OCI-LY1 (cell line): ENCODE measurements at regions not wholly inside any gene's neighbourhood (a gene's known extent, or its start where the extent isn't known, plus 50 kb on each side); places are given as distances from the start of the nearest gene placed in this dataset.

Source experiments
- H2AFZ ChIP-seq: fragments of 200-600 bp; sonication (generic), shearing (Covaris generic); 2 replicates; pipeline ENCODE4 v1.6.0; 2014; ENCODE audit warnings: antibody characterized with exemption, mild to moderate bottlenecking, low read length
- H3F3A ChIP-seq: fragments of 200-600 bp; sonication (generic), shearing (Covaris generic); 2 replicates; pipeline ENCODE4 v1.6.0; 2014; ENCODE audit warnings: mild to moderate bottlenecking, antibody characterized with exemption, low read length, moderate library complexity; ENCODE audit not compliant: insufficient read depth
- H3K27ac ChIP-seq: fragments of 200-600 bp; sonication (generic); 2 replicates; pipeline ENCODE4 v1.5.1; 2014; ENCODE audit warnings: low read length, mixed run types, mild to moderate bottlenecking, low read depth; ENCODE audit not compliant: poor library complexity, severe bottlenecking
- H3K27me3 ChIP-seq: fragments of 200-600 bp; sonication (generic); 2 replicates; pipeline ENCODE4 v1.6.0; 2014; ENCODE audit warnings: antibody characterized with exemption, mild to moderate bottlenecking, low read length, moderate library complexity; ENCODE audit not compliant: insufficient read depth
- H3K36me3 ChIP-seq: fragments of 200-600 bp; sonication (generic); 2 replicates; pipeline ENCODE4 v1.6.1; 2014; ENCODE audit warnings: mild to moderate bottlenecking, antibody characterized with exemption, low read length, moderate library complexity, mixed read lengths; ENCODE audit not compliant: insufficient read depth
- H3K4me1 ChIP-seq: fragments of 200-600 bp; sonication (generic); 2 replicates; pipeline ENCODE4 v1.5.1; 2014; ENCODE audit warnings: mild to moderate bottlenecking, low read length, moderate library complexity; ENCODE audit not compliant: insufficient read depth, severe bottlenecking
- H3K4me2 ChIP-seq: fragments of 200-600 bp; sonication (generic), shearing (Covaris generic); 2 replicates; pipeline ENCODE4 v1.6.1; 2014; ENCODE audit warnings: low read length
- H3K4me3 ChIP-seq: fragments of 200-600 bp; sonication (generic); 2 replicates; pipeline ENCODE4 v1.5.1; 2014; ENCODE audit warnings: low read length, low read depth, mild to moderate bottlenecking, mixed read lengths; ENCODE audit not compliant: poor library complexity, severe bottlenecking
- H3K79me2 ChIP-seq: fragments of 200-600 bp; shearing (Covaris generic); 2 replicates; pipeline ENCODE4 v1.6.1; 2016; ENCODE audit warnings: mixed run types, low read length, mixed read lengths; ENCODE audit not compliant: insufficient read depth
- H3K9ac ChIP-seq: fragments of 200-600 bp; sonication (generic), shearing (Covaris generic); 2 replicates; pipeline ENCODE4 v1.6.1; 2014; ENCODE audit warnings: mild to moderate bottlenecking, low read length, mixed read lengths
- H3K9me2 ChIP-seq: fragments of 200-600 bp; sonication (generic), shearing (Covaris generic); 2 replicates; pipeline ENCODE4 v1.6.1; 2014; ENCODE audit warnings: low read depth, mild to moderate bottlenecking, low read length, mixed read lengths
- H3K9me3 ChIP-seq: fragments of 200-600 bp; shearing (Covaris generic); 2 replicates; pipeline ENCODE4 v1.6.1; 2014; ENCODE audit warnings: low read length, mixed read lengths
- H4K20me1 ChIP-seq: fragments of 200-600 bp; sonication (generic), shearing (Covaris generic); 2 replicates; pipeline ENCODE4 v1.6.0; 2016; ENCODE audit warnings: mild to moderate bottlenecking, low read length; ENCODE audit not compliant: insufficient read depth
- CTCF ChIP-seq: fragments of 200-600 bp; sonication (generic), shearing (Covaris generic); IDR thresholded peaks from 2 replicates; pipeline ENCODE4 v1.5.1; 2017; ENCODE audit warnings: mild to moderate bottlenecking, antibody characterized with exemption, low read length, moderate library complexity, mixed read lengths
- EZH2 ChIP-seq: fragments of 200-600 bp; sonication (generic), shearing (Covaris generic); IDR thresholded peaks from 2 replicates; pipeline ENCODE4 v1.8.0; 2017; ENCODE audit warnings: borderline replicate concordance, mixed run types, mild to moderate bottlenecking, antibody characterized with exemption, low read length, moderate library complexity, mixed read lengths

GRCh38 chr2:192373221-192373620, 178.5 kb upstream of the TMEFF2 start:
- no peak overlapping the region for H3K9ac ChIP-seq
- H3K27ac ChIP-seq: no peak overlapping the region
- H3K9me2 ChIP-seq: no peaks in the 10 kb centered on the region
- no peaks in the 10 kb centered on the region for H3F3A ChIP-seq
- no peaks in the 10 kb centered on the region for H3K27me3 ChIP-seq
- H3K4me1 ChIP-seq: no peaks in the 10 kb centered on the region
- TF ChIP-seq CTCF (no peak), EZH2 (no peak)
- H3K79me2 ChIP-seq: no peaks in the 10 kb centered on the region
- no peaks in the 10 kb centered on the region for H3K36me3 ChIP-seq
- no peaks in the 10 kb centered on the region for H3K9me3 ChIP-seq
- no peaks in the 10 kb centered on the region for H4K20me1 ChIP-seq
- no peak overlapping the region for H3K4me2 ChIP-seq
- no peak overlapping the region for H3K4me3 ChIP-seq
- no peak overlapping the region; the same call in 1 of the 2 replicates for H2AFZ ChIP-seq

GRCh38 chr2:192369969-192370368, 175.2 kb upstream of the TMEFF2 start:
- Histone ChIP-seq H3K79me2 (no peaks in the 10 kb centered on the region), H3K4me3 (no peak overlapping the region), H3K9ac (no peak overlapping the region), H3K9me3 (no peaks in the 10 kb centered on the region), H3K4me1 (no peaks in the 10 kb centered on the region), H3K9me2 (no peaks in the 10 kb centered on the region), H3K27me3 (no peaks in the 10 kb centered on the region), H4K20me1 (no peaks in the 10 kb centered on the region), H2AFZ (no peak overlapping the region), H3K4me2 (no peak overlapping the region), H3F3A (no peaks in the 10 kb centered on the region), H3K27ac (no peak overlapping the region), H3K36me3 (no peaks in the 10 kb centered on the region)
- TF ChIP-seq EZH2 (no peak), CTCF (no peak)

GRCh38 chr2:192357217-192357616, 162.5 kb upstream of the TMEFF2 start:
- Histone ChIP-seq H4K20me1 (no peaks in the 10 kb centered on the region), H3K4me2 (no peak overlapping the region), H3K36me3 (no peaks in the 10 kb centered on the region), H3K27ac (no peak overlapping the region), H3K9me2 (no peaks in the 10 kb centered on the region), H3K4me3 (no peak overlapping the region), H3K79me2 (no peaks in the 10 kb centered on the region), H2AFZ (no peak overlapping the region), H3K4me1 (no peaks in the 10 kb centered on the region), H3K9me3 (no peaks in the 10 kb centered on the region), H3F3A (no peaks in the 10 kb centered on the region), H3K9ac (no peak overlapping the region), H3K27me3 (no peaks in the 10 kb centered on the region)
- TF ChIP-seq EZH2 (no peak), CTCF (no peak)
